HepG2 (cell line): ENCODE measurements at regions not wholly inside any gene's neighbourhood (a gene's known extent, or its start where the extent isn't known, plus 50 kb on each side); places are given as distances from the start of the nearest gene placed in this dataset.

Experiments
- ATAC-seq: fragments of 200-7000 bp; cut with Tn5 transposase; 3 replicates; pipeline ENCODE4 v1.9.1; 2020; ENCODE audit warnings: mild to moderate bottlenecking, moderate library complexity
- BruUV-seq: library from RNA; stranded (reverse); fragments of 400-500 nt; replicated peaks from 2 replicates; lab custom pipeline; 2021; lab: Mats Ljungman, UMichigan
- CTCF ChIA-PET: fragments of 300-600 bp; formaldehyde crosslinking; extraction: SDS; loops from one replicate; lab custom pipeline; 2021; ENCODE audit warnings: low total read pairs, inconsistent platforms, low intra/inter-chr PET ratio; lab: Yijun Ruan, JAX
- POLR2A ChIA-PET: fragments of 350-600 bp; sonication (Branson Sonifier 250); formaldehyde crosslinking; loops from one replicate; lab custom pipeline; 2020; ENCODE audit warnings: antibody characterized with exemption, inconsistent platforms; lab: Yijun Ruan, JAX
- DNase-seq: peaks from one replicate; pipeline ENCODE4 v3.0.0-alpha.2; 2015; ENCODE audit warnings: low spot score
- FAIRE-seq: peaks from 3 replicates; lab custom pipeline; 2011; peaks lifted over from hg19 to GRCh38; lab: Jason Lieb, UNC
- H2AFZ ChIP-seq: one replicate; pipeline ENCODE4 v1.6.1; 2011; ENCODE audit warnings: low read length, inconsistent platforms
- H3K27ac ChIP-seq: fragments of 300-600 bp; 3 replicates; pipeline ENCODE4 v1.8.0; 2011; ENCODE audit warnings: mixed run types, mild to moderate bottlenecking, mixed read lengths, low read length, inconsistent platforms; ENCODE audit not compliant: insufficient read depth; ENCODE audit errors: extremely low read length
- H3K27me3 ChIP-seq, 2 experiments: fragments of 200-600 bp in 1 of 2; 2 replicates in 1 of 2; 3 replicates in 1 of 2; pipeline versions ENCODE4 v1.6.0 to v1.8.0; 2011; ENCODE audit warnings: low read length in 2 of 2, mild to moderate bottlenecking in 2 of 2, moderate library complexity in 2 of 2, inconsistent platforms in 1 of 2; ENCODE audit not compliant: insufficient read depth in 2 of 2, control insufficient read depth in 1 of 2
- H3K36me3 ChIP-seq, 2 experiments: fragments of 200-600 bp in 1 of 2; replicated peaks in 1 of 2; 2 replicates in 1 of 2; 3 replicates in 1 of 2; pipeline versions ENCODE4 v1.5.1 to v1.8.0; 2011; ENCODE audit warnings: low read length in 2 of 2, inconsistent platforms in 1 of 2; ENCODE audit not compliant: insufficient read depth in 2 of 2, control insufficient read depth in 1 of 2
- H3K4me1 ChIP-seq: 2 replicates; pipeline ENCODE4 v1.5.1; 2012; ENCODE audit warnings: low read length, inconsistent platforms; ENCODE audit not compliant: insufficient read depth
- H3K4me2 ChIP-seq: 2 replicates; pipeline ENCODE4 v1.6.0; 2011; ENCODE audit warnings: low read depth, low read length, inconsistent platforms
- H3K4me3 ChIP-seq, 3 experiments: fragments of 200-600 bp in 1 of 3; sonication (generic), shearing (Covaris generic) in 1 of 3; replicated peaks in 1 of 3; 2 replicates each; pipeline ENCODE4 v1.5.1; 2011 to 2016; ENCODE audit warnings: low read length in 3 of 3, inconsistent platforms in 2 of 3, low read depth in 2 of 3, mild to moderate bottlenecking in 2 of 3, control low read depth in 1 of 3, mixed read lengths in 1 of 3; ENCODE audit not compliant: insufficient read depth in 1 of 3
- H3K79me2 ChIP-seq: one replicate; pipeline ENCODE4 v1.6.1; 2011; ENCODE audit warnings: low read length, inconsistent platforms; ENCODE audit not compliant: insufficient read depth
- H3K9ac ChIP-seq: 2 replicates; pipeline ENCODE4 v1.6.0; 2011; ENCODE audit warnings: mild to moderate bottlenecking, low read depth, low read length, inconsistent platforms; ENCODE audit not compliant: insufficient read depth
- H3K9me3 ChIP-seq: 2 replicates; pipeline ENCODE4 v1.5.1; 2012; ENCODE audit warnings: mild to moderate bottlenecking, low read length
- H4K20me1 ChIP-seq: 2 replicates; pipeline ENCODE4 v1.6.0; 2011; ENCODE audit warnings: inconsistent platforms, mild to moderate bottlenecking, low read length, moderate library complexity; ENCODE audit not compliant: insufficient read depth
- PRDM10 ChIP-seq: sonication (generic); formaldehyde crosslinking; IDR thresholded peaks from 2 replicates; pipeline ENCODE4 v1.4.0; 2020; ENCODE audit warnings: low read depth, missing genetic modification reagents
- ZBTB43 ChIP-seq: sonication (generic); formaldehyde crosslinking; conservative IDR thresholded peaks from 2 replicates; pipeline ENCODE4 v1.4.0; 2020; ENCODE audit warnings: missing genetic modification reagents
- WGBS: methylation state at CpG from one replicate; pipeline ENCODE4 v1.1.6; 2017; ENCODE audit warnings: low lambda C conversion rate; 5-methylcytosine and 5-hydroxymethylcytosine counted together
- in situ Hi-C: cut with HindIII; loops from 2 replicates; pipeline ENCODE4 v1.10.0; 2017; ENCODE audit warnings: low pct_unique_long_range_greater_than_20kb; ENCODE audit not compliant: extremely low pct_ligation_motif_present
- intact Hi-C: fragments of 100-400 bp; cut with micrococcal nuclease; formaldehyde crosslinking; loops from one replicate; pipeline ENCODE4 v1.10.0; 2022; ENCODE audit not compliant: unreplicated experiment
- TF ChIP-seq, protein P1 (sequence below): IDR thresholded peaks from 2 replicates; pipeline ENCODE4 v1.6.1; 2012; ENCODE audit warnings: inconsistent platforms

DNA sequence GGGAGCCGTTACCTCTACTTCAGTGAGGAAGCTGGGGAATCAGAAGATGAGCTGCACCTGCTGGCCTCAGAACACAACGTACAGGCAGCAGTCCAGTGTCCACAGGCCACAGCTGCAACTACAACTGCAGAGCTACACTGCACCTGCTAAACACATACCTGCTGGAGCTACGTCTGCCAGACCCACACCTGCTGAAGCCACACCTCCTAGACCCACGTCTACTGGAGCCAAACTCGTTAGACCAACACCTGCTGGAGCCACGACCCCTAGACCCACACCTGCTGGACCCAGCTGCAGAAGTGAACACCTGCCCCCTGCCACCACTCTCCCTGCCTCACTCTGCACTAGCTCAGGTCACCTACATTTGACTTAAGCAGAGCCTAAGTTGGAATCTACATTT lies 169.9 kb downstream of the USP12 start:
- H3K36me3 ChIP-seq: no peaks in the 10 kb centered on the region
- no peak overlapping the region for H3K4me2 ChIP-seq
- intact Hi-C loops: no loop called here
- ChIA-PET CTCF (no interaction called here), POLR2A (no interaction called here)
- peaks cover 23% of the 10 kb centered on the region for H3K4me1 ChIP-seq
- H3K9me3 ChIP-seq: no peaks in the 10 kb centered on the region
- H2AFZ ChIP-seq: no peak overlapping the region
- H3K9ac ChIP-seq: no peak overlapping the region
- H3K4me3 ChIP-seq: no peak overlapping the region
- FAIRE-seq (no peak), ATAC-seq (peak; percentile 45), DNase-seq (no peak)
- in situ Hi-C loops: no loop called here
- H3K27me3 ChIP-seq: peaks cover 2 to 54% of the 10 kb centered on the region in 2 experiments; a peak in 4 of 5 replicates
- TF ChIP-seq, protein P1, sequence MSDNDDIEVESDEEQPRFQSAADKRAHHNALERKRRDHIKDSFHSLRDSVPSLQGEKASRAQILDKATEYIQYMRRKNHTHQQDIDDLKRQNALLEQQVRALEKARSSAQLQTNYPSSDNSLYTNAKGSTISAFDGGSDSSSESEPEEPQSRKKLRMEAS: no peak
- no peak for TF ChIP-seq ZBTB43 (CRISPR knock-in tag)
- WGBS: 0% methylated on average over 1 of the region's 6 CpGs
- no TSS peak for BruUV-seq
- H3K79me2 ChIP-seq: no peaks in the 10 kb centered on the region
- H4K20me1 ChIP-seq: no peaks in the 10 kb centered on the region
- no peak overlapping the region for H3K27ac ChIP-seq

GRCh38 chr13:27000686-27001085 lies 170.9 kb downstream of the USP12 start:
- intact Hi-C loops (no loop called here), in situ Hi-C loops (no loop called here)
- no peaks in the 10 kb centered on the region for H3K9me3 ChIP-seq
- peaks cover 2 to 45% of the 10 kb centered on the region in 2 experiments; a peak in 4 of 5 replicates for H3K27me3 ChIP-seq
- no peak overlapping the region for H2AFZ ChIP-seq
- peaks cover 14% of the 10 kb centered on the region for H3K4me1 ChIP-seq
- ChIA-PET CTCF (no interaction called here), POLR2A (no interaction called here)
- 47% methylated on average over 6 of the region's 6 CpGs for WGBS
- H4K20me1 ChIP-seq: no peaks in the 10 kb centered on the region
- ATAC-seq (no peak), FAIRE-seq (no peak)
- H3K9ac ChIP-seq: no peak overlapping the region
- H3K4me2 ChIP-seq: no peak overlapping the region
- TF ChIP-seq PRDM10 (CRISPR knock-in tag): no peak
- TF ChIP-seq, all 625 proteins: peak for 0
- BruUV-seq: no TSS peak
- no peaks in the 10 kb centered on the region for H3K79me2 ChIP-seq
- H3K36me3 ChIP-seq: no peaks in the 10 kb centered on the region
- no peak for DNase-seq
- no peak overlapping the region for H3K27ac ChIP-seq
- no peak overlapping the region for H3K4me3 ChIP-seq
